ENCODE measurements at regions not wholly inside any gene's neighbourhood (a gene's known extent, or its start where the extent isn't known, plus 50 kb on each side); places are given as distances from the start of the nearest gene placed in this dataset.

DNA sequence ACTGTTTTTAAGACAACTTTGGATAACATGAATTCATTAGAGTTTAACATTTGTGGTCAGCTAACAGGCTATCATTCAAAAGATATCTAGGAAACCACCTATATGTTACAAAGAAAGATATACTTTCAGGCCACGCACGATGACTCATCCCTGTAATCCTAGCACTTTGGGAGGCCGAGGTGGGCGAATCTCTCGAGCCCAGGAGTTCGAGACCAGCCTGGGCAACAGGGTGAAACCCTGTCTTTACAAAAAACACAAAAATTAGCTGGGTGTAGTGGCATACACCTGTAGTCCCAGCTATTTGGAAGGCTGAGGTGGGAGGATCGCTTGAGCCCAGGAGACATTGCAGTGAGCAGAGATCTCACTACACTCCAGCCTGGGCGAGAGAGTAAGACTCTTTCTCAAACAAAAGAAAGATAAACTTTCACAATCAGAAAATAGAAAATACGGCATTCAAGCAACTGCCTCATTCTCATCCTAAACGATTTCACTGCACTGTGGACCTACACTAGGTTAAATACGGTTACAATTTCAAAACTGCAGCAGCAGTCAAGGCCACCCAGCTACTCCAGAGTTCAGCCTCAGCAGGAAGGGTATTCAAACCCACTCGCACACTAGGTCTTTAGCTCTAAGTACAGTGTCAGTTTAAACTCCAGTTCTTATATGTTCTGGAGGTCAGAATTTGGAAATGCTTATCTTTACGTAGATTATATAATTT, 250.0 kb upstream of the SLC39A10 start (continued):
- TF ChIP-seq NFATC3 (CRISPR knock-in tag; IDR thresholded peaks at IDR 0.05) (no peak), ZNF33B (CRISPR knock-in tag; IDR thresholded peaks at IDR 0.05) (no peak), ZNF234 (CRISPR knock-in tag; conservative IDR thresholded peaks at IDR 0.05) (no peak), ZSCAN29 (CRISPR knock-in tag; conservative IDR thresholded peaks at IDR 0.05) (0 out of 2 replicates have a peak, but pooled peaks have one; percentile 30), ZBTB1 (CRISPR knock-in tag; IDR thresholded peaks at IDR 0.05; ENCODE audit: borderline replicate concordance) (no peak), ZNF24 (IDR thresholded peaks at IDR 0.05) (no peak), FOXK2 (IDR thresholded peaks at IDR 0.05) (no peak), SRF (IDR thresholded peaks at IDR 0.05; ENCODE audit: low read depth, low read length) (peak; percentile 31; the same call in 1 of the 2 replicates), HNF4G (IDR thresholded peaks at IDR 0.05; ENCODE audit: borderline replicate concordance, low read depth, low read length) (0 out of 2 replicates have a peak, but pooled peaks have one; percentile 16), HNF4G (CRISPR knock-in tag; IDR thresholded peaks at IDR 0.05; ENCODE audit: borderline replicate concordance, low read depth) (no peak), ZKSCAN1 (IDR thresholded peaks at IDR 0.05; ENCODE audit: low read length) (peak; percentile 17; the same call in 1 of the 2 replicates), PITX1 (CRISPR knock-in tag; IDR thresholded peaks at IDR 0.05) (0 out of 2 replicates have a peak, but pooled peaks have one; percentile 21), GZF1 (CRISPR knock-in tag; IDR thresholded peaks at IDR 0.05) (peak; percentile 100)
- TF ChIP-seq, protein P1, sequence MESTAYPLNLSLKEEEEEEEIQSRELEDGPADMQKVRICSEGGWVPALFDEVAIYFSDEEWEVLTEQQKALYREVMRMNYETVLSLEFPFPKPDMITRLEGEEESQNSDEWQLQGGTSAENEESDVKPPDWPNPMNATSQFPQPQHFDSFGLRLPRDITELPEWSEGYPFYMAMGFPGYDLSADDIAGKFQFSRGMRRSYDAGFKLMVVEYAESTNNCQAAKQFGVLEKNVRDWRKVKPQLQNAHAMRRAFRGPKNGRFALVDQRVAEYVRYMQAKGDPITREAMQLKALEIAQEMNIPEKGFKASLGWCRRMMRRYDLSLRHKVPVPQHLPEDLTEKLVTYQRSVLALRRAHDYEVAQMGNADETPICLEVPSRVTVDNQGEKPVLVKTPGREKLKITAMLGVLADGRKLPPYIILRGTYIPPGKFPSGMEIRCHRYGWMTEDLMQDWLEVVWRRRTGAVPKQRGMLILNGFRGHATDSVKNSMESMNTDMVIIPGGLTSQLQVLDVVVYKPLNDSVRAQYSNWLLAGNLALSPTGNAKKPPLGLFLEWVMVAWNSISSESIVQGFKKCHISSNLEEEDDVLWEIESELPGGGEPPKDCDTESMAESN (CRISPR knock-in tag; conservative IDR thresholded peaks at IDR 0.05): peak; percentile 98
- TF ChIP-seq, protein P2, sequence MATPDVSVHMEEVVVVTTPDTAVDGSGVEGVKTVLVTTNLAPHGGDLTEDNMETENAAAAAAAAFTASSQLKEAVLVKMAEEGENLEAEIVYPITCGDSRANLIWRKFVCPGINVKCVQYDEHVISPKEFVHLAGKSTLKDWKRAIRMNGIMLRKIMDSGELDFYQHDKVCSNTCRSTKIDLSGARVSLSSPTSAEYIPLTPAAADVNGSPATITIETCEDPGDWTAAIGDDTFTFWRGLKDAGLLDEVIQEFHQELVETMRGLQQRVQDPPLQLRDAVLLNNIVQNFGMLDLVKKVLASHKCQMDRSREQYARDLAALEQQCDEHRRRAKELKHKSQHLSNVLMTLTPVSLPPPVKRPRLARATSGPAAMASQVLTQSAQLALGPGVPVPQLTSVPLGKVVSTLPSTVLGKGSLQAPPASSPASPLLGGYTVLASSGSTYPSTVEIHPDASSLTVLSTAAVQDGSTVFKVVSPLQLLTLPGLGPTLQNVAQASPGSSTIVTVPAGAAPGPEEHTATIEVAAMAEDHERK (CRISPR knock-in tag; IDR thresholded peaks at IDR 0.05; ENCODE audit: low read depth): no peak
- TF ChIP-seq, protein P3, sequence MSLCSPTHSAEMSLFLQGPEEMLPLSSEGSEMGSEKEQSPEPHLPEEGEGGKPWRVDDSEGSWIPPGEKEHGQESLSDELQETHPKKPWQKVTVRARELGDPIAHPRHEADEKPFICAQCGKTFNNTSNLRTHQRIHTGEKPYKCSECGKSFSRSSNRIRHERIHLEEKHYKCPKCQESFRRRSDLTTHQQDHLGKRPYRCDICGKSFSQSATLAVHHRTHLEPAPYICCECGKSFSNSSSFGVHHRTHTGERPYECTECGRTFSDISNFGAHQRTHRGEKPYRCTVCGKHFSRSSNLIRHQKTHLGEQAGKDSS (CRISPR knock-in tag; IDR thresholded peaks at IDR 0.05; ENCODE audit: borderline replicate concordance, low read depth): no peak
